ENCODE measurements at regions not wholly inside any gene's neighbourhood (a gene's known extent, or its start where the extent isn't known, plus 50 kb on each side); places are given as distances from the start of the nearest gene placed in this dataset.

DNA sequence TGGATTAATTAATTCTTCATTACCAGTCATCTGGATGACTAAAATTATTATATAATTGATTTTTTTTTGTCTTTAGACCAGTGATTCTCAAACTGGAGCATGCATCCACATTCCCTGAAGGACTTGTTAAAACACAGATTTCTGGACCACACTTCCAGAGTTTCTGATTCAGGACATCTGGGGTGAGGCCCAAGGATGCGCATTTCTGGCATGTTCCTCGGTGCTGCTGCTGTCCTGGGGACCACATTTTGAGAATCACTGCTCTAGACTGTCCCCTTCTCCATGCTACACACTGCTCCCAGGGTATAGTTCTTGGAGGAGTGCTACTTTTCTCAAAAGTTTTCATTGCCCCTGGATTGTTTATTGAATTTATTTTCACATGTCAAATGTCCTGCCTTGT lies 145.0 kb downstream of the RNF144B start (continued):
- TF ChIP-seq, protein P1, sequence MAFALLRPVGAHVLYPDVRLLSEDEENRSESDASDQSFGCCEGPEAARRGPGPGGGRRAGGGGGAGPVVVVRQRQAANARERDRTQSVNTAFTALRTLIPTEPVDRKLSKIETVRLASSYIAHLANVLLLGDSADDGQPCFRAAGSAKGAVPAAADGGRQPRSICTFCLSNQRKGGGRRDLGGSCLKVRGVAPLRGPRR (CRISPR knock-in tag; IDR thresholded peaks at IDR 0.05) = no peak
- TF ChIP-seq, protein P2, sequence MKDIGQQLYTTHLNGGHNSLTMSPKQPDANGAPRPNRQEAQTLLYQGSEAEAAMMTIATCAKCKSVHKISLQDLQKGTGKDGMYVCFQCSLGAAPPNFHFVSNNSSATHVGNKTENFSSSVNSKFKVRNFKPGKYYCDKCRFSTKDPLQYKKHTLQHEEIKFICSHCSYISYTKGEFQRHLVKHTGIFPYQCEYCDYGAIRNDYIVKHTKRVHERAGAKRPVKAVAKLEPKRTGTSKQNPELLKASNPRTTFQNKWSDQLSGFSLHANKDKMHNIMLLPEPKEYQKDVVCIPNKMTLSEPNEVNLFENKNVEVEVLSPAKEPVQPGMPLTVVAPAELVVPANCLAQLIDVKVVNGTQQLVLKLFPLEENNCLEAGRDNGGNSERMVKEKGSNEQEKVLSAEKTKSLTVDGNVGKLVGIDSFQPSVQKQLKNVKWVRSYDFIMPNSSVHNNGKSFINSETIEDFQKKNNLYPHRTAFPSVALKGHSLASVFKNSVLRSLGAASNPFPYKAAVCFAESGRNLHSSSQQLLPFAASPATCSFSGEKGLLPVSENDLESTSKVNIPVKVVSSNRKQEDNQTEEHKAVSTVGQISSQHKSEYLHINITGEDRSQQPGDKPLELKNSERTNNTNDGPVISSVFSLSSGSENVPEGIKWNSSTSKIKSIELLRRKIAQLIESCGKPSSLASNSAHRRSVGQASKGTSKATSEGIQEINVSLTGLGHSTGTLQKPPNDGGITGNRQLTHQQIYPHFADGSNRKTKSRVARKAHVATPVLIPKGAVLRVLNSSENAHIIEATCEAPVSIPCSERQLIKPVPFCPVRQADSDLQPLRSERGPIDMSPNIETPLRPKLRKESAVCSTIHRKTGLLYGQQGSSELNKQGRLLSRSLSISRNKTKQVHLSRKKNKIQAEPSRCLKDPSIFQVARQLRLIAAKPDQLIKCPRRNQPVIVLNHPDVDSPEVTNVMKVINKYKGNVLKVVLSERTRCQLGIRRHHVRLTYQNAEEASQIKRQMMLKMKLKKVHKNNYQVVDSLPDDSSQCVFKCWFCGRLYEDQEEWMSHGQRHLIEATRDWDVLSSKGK (CRISPR knock-in tag; IDR thresholded peaks at IDR 0.05) = no peak
- TF ChIP-seq, protein P3, sequence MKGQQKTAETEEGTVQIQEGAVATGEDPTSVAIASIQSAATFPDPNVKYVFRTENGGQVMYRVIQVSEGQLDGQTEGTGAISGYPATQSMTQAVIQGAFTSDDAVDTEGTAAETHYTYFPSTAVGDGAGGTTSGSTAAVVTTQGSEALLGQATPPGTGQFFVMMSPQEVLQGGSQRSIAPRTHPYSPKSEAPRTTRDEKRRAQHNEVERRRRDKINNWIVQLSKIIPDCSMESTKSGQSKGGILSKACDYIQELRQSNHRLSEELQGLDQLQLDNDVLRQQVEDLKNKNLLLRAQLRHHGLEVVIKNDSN (CRISPR knock-in tag; IDR thresholded peaks at IDR 0.05) = no peak
- TF ChIP-seq ZNF347 (CRISPR knock-in tag; IDR thresholded peaks at IDR 0.05; ENCODE audit: low read depth) = no peak

DNA sequence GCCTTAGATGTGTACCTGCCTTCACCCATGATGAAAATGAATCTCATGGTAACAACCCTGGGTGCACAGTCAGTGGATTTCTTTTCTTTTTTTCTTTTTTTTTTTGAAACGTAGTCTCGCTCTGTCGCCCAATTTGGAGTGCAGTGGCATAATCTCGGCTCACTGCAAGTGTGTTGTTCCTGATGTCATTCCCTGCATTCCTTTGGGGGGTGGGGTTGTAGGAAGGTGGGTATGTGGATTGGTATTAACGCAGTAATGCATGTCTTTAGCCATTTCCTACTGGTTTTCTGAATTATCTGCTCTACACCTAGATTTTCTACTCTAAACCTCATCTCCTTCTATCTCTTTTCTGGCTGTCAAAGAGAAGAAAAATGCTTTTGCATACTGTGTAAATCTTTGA lies 146.6 kb downstream of the RNF144B start:
- Histone ChIP-seq H2AFZ (ENCODE audit: low read depth, low read length) (no peak overlapping the region), H3K9ac (ENCODE audit: insufficient read depth in 1 of 2, low read depth in 2 of 2, low read length in 2 of 2) (no peak overlapping the region), H3K9me1 (ENCODE audit: control insufficient read depth, insufficient read depth, low read length) (no peaks in the 10 kb centered on the region), H3K36me3 (ENCODE audit: control insufficient read depth, insufficient read depth, low read length) (no peaks in the 10 kb centered on the region), H3K27me3 (ENCODE audit: control insufficient read depth in 2 of 2, insufficient read depth in 2 of 2, low read length in 2 of 2) (no peaks in the 10 kb centered on the region), H3K4me3 (no peak overlapping the region), H3K4me2 (ENCODE audit: insufficient read depth, low read length) (no peak overlapping the region), H3K79me2 (ENCODE audit: control insufficient read depth, insufficient read depth, low read length) (no peaks in the 10 kb centered on the region), H4K20me1 (replicated peaks; ENCODE audit: control insufficient read depth, insufficient read depth, low read length) (no peaks in the 10 kb centered on the region), H3K9me3 (replicated peaks; ENCODE audit: control insufficient read depth, insufficient read depth, low read depth, low read length) (no peaks in the 10 kb centered on the region), H3K4me1 (replicated peaks in 1 of 2; ENCODE audit: control insufficient read depth in 2 of 2, insufficient read depth in 2 of 2, low read length in 2 of 2) (no peaks in the 10 kb centered on the region), H3K27ac (ENCODE audit: extremely low read depth, low read depth, low read length) (no peak overlapping the region)
- no TSS peak for BruUV-seq (replicated peaks)
- CTCF ChIA-PET (ENCODE audit: low intra/inter-chr PET ratio) = no interaction called here
- in situ Hi-C loops (cut with MboI) = no loop called here
- intact Hi-C loops (cut with micrococcal nuclease) = no loop called here
- FAIRE-seq = no peak
- POLR2A ChIA-PET = no interaction called here
- no peak for ATAC-seq
- WGBS (ENCODE audit: insufficient coverage, low coverage, missing lambda C conversion rate) = 0% methylated on average over 5 of the region's 5 CpGs
- no peak for TF ChIP-seq IFI16 (CRISPR knock-in tag; IDR thresholded peaks at IDR 0.05)
- TF ChIP-seq SMARCB1 (IDR thresholded peaks at IDR 0.05; ENCODE audit: insufficient read length, low read depth) = no peak
- no peak for TF ChIP-seq ZNF175 (CRISPR knock-in tag; IDR thresholded peaks at IDR 0.05; ENCODE audit: low read depth)
- no peak for DNase-seq (ENCODE audit: extremely low read depth in 1 of 4, low spot score in 3 of 4)
